GM23338 (cell line): ENCODE measurements at regions not wholly inside any gene's neighbourhood (a gene's known extent, or its start where the extent isn't known, plus 50 kb on each side); places are given as distances from the start of the nearest gene placed in this dataset.

Experiments used
- CREB1 ChIP-seq: fragments of 250-450 bp; sonication (Bioruptor Pico); IDR thresholded peaks from 2 replicates; pipeline ENCODE4 v1.5.0; 2020; ENCODE audit warnings: low read depth, mild to moderate bottlenecking, moderate library complexity
- CTCF ChIP-seq, 2 experiments: fragments of 200-600 bp in 1 of 2; sonication (generic) in 1 of 2; conservative IDR thresholded peaks; 2 replicates each; pipeline versions ENCODE4 v1.5.1 to v1.6.1; 2016 to 2017; ENCODE audit warnings: antibody characterized with exemption in 2 of 2, low read depth in 2 of 2, mild to moderate bottlenecking in 2 of 2, moderate library complexity in 1 of 2
- ETS1 ChIP-seq: IDR thresholded peaks from 2 replicates; pipeline ENCODE4 v1.6.1; 2016; ENCODE audit warnings: antibody characterized with exemption
- EZH2 ChIP-seq: fragments of 200-600 bp; sonication (generic); IDR thresholded peaks from one replicate; pipeline ENCODE4 v1.8.0; 2017; ENCODE audit warnings: antibody characterized with exemption, mild to moderate bottlenecking, low read depth; ENCODE audit not compliant: unreplicated experiment
- JUNB ChIP-seq: IDR thresholded peaks from one replicate; pipeline ENCODE4 v1.6.1; 2016; ENCODE audit warnings: antibody characterized with exemption; ENCODE audit not compliant: unreplicated experiment
- POLR2AphosphoS5 ChIP-seq: IDR thresholded peaks from 2 replicates; pipeline ENCODE4 v1.6.1; 2016; ENCODE audit warnings: antibody characterized with exemption, low read depth
- REST ChIP-seq: IDR thresholded peaks from one replicate; pipeline ENCODE4 v1.6.1; 2018; ENCODE audit warnings: antibody characterized with exemption; ENCODE audit not compliant: unreplicated experiment

- TF ChIP-seq CTCF (conservative IDR thresholded peaks at IDR 0.05; ENCODE audit: low read depth in 2 of 2), result no peak
- TF ChIP-seq CREB1 (CRISPR knock-in tag), result no peak
- no peak for TF ChIP-seq REST
- no peak for TF ChIP-seq EZH2
- no peak for TF ChIP-seq ETS1
- TF ChIP-seq POLR2AphosphoS5, result no peak
- TF ChIP-seq JUNB, result no peak
Observed at GRCh38 chr13:54775501-54776191, 1747.0 kb downstream of the OLFM4 start.
